ENCODE measurements at regions not wholly inside any gene's neighbourhood (a gene's known extent, or its start where the extent isn't known, plus 50 kb on each side); places are given as distances from the start of the nearest gene placed in this dataset.

DNA sequence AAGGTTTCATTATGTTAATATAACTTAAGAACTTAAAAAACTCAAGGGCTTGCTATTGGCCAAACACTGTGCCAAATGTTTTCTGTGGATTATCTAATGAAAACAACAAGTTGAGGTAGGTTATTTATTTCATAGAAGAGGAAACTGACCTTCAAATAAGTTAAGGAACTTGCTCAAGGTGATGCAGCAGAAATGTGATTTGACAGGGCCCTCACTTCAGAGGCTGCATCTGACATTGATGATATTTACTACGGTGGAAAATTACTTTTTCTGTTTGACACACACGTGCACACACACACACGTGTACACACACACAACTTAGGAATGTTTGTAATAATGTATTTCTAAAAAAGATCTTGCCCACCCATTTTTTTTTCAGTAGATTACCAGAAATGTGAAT lies 137.2 kb upstream of the CXCR4 start:
- H3K36me3 ChIP-seq (replicated peaks in 1 of 2; ENCODE audit: control insufficient read depth in 1 of 2, insufficient read depth in 2 of 2, low read length in 1 of 2), result no peaks in the 10 kb centered on the region
- H3K27ac ChIP-seq (ENCODE audit: low read depth in 2 of 2, low read length in 1 of 2), result no peak overlapping the region
- TF ChIP-seq NFIC (IDR thresholded peaks at IDR 0.05; ENCODE audit: borderline replicate concordance) (no peak), MXI1 (IDR thresholded peaks at IDR 0.05; ENCODE audit: low read depth, low read length) (no peak), JUND (IDR thresholded peaks at IDR 0.05) (no peak), ELF1 (IDR thresholded peaks at IDR 0.05) (no peak), GABPA (IDR thresholded peaks at IDR 0.05; ENCODE audit: low read depth) (no peak), SIN3A (IDR thresholded peaks at IDR 0.05; ENCODE audit: borderline replicate concordance, low read depth, low read length) (no peak), TCF12 (IDR thresholded peaks at IDR 0.05) (no peak), GATA2 (CRISPR knock-in tag; IDR thresholded peaks at IDR 0.05) (no peak), FOXM1 (IDR thresholded peaks at IDR 0.05; ENCODE audit: low read depth) (no peak)
- H4K20me1 ChIP-seq (ENCODE audit: insufficient read depth), result no peaks in the 10 kb centered on the region
- ChIA-PET POLR2A (no interaction called here), CTCF (interaction anchor here (1.0 kb wide), 1 partner anchor 22 kb away, joined by 3 read pairs; no protein-coding TSS in a partner anchor)
- H3K4me3 ChIP-seq (ENCODE audit: low read depth in 2 of 2, low read length in 1 of 2), result no peak overlapping the region
- H3K9me3 ChIP-seq, result no peaks in the 10 kb centered on the region
- H2AFZ ChIP-seq (ENCODE audit: low read depth), result no peak overlapping the region
- no peaks in the 10 kb centered on the region for H3F3A ChIP-seq (replicated peaks; ENCODE audit: insufficient read depth)
- no peaks in the 10 kb centered on the region for H3K79me2 ChIP-seq (ENCODE audit: insufficient read depth)
- no peak overlapping the region for H3K9ac ChIP-seq
- peaks cover 0 to 8% of the 10 kb centered on the region in 2 experiments; a peak in 2 of 4 replicates for H3K4me1 ChIP-seq (ENCODE audit: control insufficient read depth in 1 of 2, insufficient read depth in 2 of 2, low read depth in 1 of 2, low read length in 1 of 2)
- no peaks in the 10 kb centered on the region for H3K27me3 ChIP-seq (ENCODE audit: insufficient read depth)
- no peak for DNase-seq
- no peaks in the 10 kb centered on the region for H3K9me2 ChIP-seq
- 27% methylated on average over 3 of the region's 3 CpGs for WGBS (ENCODE audit: low lambda C conversion rate)
- H3K4me2 ChIP-seq, result no peak overlapping the region

DNA sequence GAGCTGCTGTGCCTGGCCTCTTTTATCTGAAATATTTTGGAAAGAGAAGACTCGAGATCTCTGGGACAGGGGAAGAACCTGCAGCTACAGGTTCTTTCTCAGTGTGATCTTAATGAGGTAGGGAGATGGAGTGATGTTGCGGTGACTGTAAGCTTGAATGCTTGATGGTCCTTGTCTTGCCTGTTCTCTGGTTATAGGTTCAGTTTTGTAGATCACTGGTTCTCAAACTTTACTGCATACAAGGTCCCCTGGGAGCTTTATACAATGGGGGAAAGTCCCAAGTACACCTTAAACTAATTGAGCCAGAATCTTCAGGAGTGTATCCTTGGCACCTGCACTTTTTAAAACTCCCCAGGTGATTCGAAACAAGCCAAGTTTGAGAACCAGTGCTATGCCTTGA lies 136.7 kb upstream of the CXCR4 start:
- Histone ChIP-seq H4K20me1 (ENCODE audit: insufficient read depth) (no peaks in the 10 kb centered on the region), H3F3A (replicated peaks; ENCODE audit: insufficient read depth) (no peaks in the 10 kb centered on the region), H3K9me3 (no peaks in the 10 kb centered on the region), H2AFZ (ENCODE audit: low read depth) (no peak overlapping the region), H3K27me3 (ENCODE audit: insufficient read depth) (no peaks in the 10 kb centered on the region), H3K4me3 (ENCODE audit: low read depth in 2 of 2, low read length in 1 of 2) (no peak overlapping the region), H3K79me2 (ENCODE audit: insufficient read depth) (no peaks in the 10 kb centered on the region), H3K4me1 (ENCODE audit: control insufficient read depth in 1 of 2, insufficient read depth in 2 of 2, low read depth in 1 of 2, low read length in 1 of 2) (peaks cover 0 to 8% of the 10 kb centered on the region in 2 experiments; a peak in 2 of 4 replicates), H3K9me2 (no peaks in the 10 kb centered on the region), H3K27ac (ENCODE audit: low read depth in 2 of 2, low read length in 1 of 2) (no peak overlapping the region), H3K9ac (no peak overlapping the region), H3K4me2 (no peak overlapping the region), H3K36me3 (replicated peaks in 1 of 2; ENCODE audit: control insufficient read depth in 1 of 2, insufficient read depth in 2 of 2, low read length in 1 of 2) (no peaks in the 10 kb centered on the region)
- no peak for DNase-seq
- POLR2A ChIA-PET, result no interaction called here
- TF ChIP-seq FOXM1 (IDR thresholded peaks at IDR 0.05; ENCODE audit: low read depth) (no peak), NRF1 (IDR thresholded peaks at IDR 0.05; ENCODE audit: low read depth, low read length) (no peak), TCF12 (IDR thresholded peaks at IDR 0.05) (no peak), TEAD4 (IDR thresholded peaks at IDR 0.05; ENCODE audit: borderline replicate concordance, insufficient read depth) (no peak), CHD2 (IDR thresholded peaks at IDR 0.05; ENCODE audit: low read length, partially characterized antibody) (no peak), RFX5 (IDR thresholded peaks at IDR 0.05; ENCODE audit: low read length) (no peak), RXRA (IDR thresholded peaks at IDR 0.05; ENCODE audit: borderline replicate concordance, low read depth) (no peak), ELF1 (IDR thresholded peaks at IDR 0.05) (no peak), EZH2phosphoT487 (IDR thresholded peaks at IDR 0.05; ENCODE audit: borderline replicate concordance, low read depth) (no peak), RCOR1 (IDR thresholded peaks at IDR 0.05; ENCODE audit: low read length) (no peak)
- TF ChIP-seq, protein P1, sequence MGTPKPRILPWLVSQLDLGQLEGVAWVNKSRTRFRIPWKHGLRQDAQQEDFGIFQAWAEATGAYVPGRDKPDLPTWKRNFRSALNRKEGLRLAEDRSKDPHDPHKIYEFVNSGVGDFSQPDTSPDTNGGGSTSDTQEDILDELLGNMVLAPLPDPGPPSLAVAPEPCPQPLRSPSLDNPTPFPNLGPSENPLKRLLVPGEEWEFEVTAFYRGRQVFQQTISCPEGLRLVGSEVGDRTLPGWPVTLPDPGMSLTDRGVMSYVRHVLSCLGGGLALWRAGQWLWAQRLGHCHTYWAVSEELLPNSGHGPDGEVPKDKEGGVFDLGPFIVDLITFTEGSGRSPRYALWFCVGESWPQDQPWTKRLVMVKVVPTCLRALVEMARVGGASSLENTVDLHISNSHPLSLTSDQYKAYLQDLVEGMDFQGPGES (IDR thresholded peaks at IDR 0.05; ENCODE audit: low read depth, low read length), result no peak
- TF ChIP-seq, protein P2, sequence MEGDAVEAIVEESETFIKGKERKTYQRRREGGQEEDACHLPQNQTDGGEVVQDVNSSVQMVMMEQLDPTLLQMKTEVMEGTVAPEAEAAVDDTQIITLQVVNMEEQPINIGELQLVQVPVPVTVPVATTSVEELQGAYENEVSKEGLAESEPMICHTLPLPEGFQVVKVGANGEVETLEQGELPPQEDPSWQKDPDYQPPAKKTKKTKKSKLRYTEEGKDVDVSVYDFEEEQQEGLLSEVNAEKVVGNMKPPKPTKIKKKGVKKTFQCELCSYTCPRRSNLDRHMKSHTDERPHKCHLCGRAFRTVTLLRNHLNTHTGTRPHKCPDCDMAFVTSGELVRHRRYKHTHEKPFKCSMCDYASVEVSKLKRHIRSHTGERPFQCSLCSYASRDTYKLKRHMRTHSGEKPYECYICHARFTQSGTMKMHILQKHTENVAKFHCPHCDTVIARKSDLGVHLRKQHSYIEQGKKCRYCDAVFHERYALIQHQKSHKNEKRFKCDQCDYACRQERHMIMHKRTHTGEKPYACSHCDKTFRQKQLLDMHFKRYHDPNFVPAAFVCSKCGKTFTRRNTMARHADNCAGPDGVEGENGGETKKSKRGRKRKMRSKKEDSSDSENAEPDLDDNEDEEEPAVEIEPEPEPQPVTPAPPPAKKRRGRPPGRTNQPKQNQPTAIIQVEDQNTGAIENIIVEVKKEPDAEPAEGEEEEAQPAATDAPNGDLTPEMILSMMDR (IDR thresholded peaks at IDR 0.05), result no peak
- WGBS (ENCODE audit: low lambda C conversion rate), result 25% methylated on average over 3 of the region's 3 CpGs
- CTCF ChIA-PET, result interaction anchor here (1.0 kb wide), 1 partner anchor 23 kb away, joined by 3 read pairs; no protein-coding TSS in a partner anchor
